NCI-H1092 (cell line): ENCODE measurements at regions not wholly inside any gene's neighbourhood (a gene's known extent, or its start where the extent isn't known, plus 50 kb on each side); places are given as distances from the start of the nearest gene placed in this dataset.

ENCODE experiments used
- DNase-seq: peaks from one replicate; lab custom pipeline; 2025; lab: John Stamatoyannopoulos, UW

DNA sequence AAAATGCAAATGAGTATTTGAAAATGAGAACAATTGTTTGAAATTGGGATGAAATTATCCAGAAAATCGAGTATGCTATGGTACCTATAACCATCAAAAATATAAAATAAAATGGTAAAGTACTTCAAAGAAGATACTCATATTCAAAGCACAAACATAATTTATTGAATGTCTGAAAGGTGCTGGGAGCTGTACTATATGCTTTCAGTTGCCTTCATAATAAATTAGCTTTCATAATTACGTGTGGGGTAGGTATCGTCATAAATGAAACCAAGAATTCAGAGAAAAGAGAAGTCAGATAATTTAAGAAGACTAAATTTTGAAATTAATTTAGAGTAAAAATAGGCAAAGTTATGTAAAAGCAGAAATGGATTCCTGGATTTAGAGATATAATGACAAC is 721.9 kb upstream of the ACVR2A start:
- DNase-seq: no peak

DNA sequence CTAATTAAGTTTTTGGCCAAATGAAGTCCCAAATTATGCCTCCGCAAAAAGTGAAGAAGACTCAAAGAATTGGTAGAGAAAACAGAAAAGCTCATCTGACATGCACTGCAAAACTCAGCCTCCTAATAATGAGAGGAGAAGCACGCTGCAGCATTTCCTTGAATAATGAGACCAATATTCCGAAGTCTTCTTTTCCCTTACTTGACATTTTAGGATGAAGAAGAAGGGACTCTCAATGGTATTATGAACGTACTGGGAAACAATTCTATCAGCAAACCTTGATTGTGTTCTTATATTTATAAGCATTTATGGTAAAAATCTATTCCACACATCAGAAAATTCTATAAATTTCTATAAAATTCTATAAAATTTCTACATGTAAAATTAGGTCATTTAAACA is 733.9 kb upstream of the ACVR2A start:
- DNase-seq: no peak

DNA sequence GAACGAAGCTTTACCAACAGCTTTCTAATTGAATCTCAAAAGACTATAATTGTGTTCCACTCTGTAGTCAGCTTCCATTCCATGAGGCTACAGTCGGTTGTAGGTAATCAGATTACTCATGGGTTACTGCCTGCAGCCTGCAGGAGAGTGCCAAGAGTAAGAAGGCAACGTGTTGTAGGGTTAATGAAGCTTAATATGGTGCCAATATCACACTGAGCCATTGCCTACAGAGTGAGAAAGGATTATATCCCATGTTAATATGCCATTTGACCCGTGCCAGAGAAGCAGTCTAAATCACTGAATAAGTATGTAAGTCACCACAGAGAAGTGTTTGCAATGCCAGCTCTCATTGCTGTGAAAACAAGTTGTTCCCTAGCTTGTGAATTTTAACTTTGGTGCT is 734.5 kb upstream of the ACVR2A start:
- peak; percentile 2 for DNase-seq

DNA sequence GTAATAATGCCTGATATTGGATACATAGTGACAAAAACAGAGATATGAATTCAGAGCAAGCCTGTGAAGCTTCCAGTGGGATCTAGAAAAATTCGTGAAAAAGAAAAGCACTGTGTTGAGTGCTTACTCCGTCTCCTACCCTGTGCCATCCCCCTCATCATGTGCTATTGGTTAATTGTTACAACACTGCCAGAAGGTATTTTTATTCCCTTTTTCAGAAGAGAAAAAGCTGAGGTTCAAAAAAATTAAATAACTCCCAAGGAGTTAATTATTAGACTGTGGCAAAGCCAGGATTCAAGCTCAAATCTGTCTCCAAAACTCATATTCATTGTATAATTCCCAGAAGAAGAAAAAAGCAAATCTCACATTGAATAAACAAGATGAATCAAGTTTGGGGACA is 735.5 kb upstream of the ACVR2A start:
- DNase-seq: no peak

DNA sequence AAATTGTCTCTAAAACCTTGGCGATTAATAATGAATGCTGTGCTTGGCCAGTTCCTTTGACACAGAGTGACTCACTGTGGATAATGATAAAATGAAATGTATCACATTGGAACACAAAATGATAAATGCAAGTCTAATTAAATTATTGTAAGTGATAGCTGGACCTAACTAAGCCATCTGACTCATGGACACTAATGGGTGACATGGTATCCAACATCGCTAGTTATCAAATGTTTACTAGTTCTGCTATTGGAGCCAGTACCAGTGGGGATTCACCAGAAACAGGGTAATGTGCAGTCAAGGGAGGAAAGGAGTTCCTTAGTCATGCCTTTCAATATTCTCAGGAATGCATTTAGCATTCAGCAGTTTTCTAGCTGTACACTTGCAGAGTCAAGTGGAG is 736.3 kb upstream of the ACVR2A start:
- DNase-seq: no peak

DNA sequence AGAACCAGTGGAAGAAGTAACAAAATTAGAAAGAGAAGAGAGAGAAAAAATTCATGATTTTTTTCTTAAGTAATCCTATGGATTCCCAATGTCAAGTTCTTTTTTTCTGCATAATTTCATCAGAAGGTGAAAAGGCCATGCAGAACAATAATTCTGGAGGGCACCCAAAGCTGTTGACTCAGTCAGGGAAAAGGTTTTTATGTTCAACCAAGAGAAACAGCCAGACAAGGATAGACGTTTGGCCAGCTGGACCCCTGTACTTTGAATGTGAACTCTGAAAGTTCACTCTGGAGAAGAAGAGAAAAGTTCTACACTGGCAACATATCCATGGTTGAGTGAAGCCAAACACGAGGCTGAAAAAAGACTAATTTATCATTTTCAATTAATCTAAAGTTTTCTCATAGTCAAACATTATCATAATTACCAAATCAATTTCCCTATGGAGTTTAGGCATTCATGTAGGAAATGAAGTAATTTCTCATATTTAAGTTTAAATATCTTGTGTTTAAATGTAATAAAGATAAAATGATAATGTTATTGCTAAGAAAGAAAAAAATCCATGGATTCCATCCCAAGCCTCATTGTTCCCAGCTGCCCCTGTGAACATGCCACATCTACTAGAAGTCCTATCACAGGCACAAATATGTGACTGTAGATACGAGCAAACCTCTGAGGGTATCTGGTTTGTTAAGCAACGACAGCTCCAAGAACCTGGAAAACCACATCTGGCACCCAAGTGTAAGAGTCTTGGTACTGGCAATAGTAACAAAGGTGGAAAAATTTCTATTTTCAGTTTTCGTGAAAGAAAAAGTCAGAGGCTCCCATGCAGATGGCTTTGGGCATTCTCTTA is 742.7 kb upstream of the ACVR2A start:
- no peak for DNase-seq

DNA sequence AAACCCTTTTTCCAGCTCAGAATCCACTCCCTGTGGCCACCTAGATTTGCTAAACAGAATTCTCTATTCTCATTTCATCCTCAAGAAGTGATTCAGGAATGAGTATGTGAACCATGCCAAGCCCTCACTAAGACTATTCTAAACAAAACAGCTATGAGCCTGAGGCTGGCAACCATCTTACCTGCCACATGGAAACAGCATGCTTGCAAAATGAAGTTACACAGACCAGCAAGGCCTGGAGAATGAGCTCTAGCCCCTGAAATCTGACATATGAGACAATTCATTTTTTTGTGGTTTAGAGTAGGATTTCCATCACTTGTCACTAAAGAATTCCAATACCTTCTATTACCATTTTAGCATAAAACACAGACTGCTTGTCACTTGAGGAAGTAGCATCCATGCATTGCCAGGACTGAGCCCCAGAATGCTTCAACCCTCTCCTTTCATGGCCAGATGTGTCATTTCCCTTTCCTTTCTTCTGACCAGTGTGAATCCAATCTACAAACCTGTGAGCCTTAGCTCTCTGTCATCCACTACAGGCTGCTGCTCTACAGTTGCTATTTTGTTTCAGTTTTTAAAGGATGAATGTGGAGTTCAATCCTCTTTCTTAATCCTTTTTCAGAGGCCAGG is 744.3 kb upstream of the ACVR2A start:
- no peak for DNase-seq

DNA sequence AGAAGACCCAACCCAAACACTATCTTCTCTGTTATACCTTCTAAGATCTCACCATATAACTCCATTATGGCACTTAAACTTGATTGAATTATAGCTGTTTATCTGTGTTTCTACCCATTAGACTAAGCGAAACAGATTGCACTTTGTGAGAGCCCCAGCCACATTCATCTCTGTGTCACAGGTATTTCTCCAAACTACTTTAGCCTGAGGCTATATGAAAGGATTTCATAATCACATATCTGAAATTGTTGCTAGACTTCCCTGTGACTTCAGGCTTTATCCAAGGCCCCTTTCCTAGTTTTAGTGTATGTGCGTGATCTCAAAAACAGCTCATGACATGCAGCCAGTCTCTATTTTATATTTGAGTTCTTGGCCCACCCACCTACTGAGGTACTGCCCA is 745.0 kb upstream of the ACVR2A start:
- DNase-seq: no peak

DNA sequence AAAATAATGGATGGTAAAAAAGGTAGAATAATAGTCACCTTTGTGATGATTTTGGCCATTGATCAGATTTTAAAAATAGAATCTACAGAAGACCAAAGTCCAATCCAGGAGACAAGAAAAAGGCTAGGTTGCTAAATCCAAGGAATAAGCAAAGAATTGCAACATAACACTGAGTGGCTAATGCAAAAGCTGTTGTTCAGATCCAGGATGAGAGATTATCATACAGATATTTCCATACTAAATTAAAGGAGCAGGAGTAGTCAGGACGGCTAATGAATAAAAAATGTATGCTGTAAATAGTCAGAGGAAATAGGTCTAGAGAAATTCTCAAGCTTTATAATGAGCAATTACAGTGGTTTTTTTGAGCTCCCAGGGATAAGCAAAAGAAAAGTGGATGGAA is 745.9 kb upstream of the ACVR2A start:
- DNase-seq: no peak

DNA sequence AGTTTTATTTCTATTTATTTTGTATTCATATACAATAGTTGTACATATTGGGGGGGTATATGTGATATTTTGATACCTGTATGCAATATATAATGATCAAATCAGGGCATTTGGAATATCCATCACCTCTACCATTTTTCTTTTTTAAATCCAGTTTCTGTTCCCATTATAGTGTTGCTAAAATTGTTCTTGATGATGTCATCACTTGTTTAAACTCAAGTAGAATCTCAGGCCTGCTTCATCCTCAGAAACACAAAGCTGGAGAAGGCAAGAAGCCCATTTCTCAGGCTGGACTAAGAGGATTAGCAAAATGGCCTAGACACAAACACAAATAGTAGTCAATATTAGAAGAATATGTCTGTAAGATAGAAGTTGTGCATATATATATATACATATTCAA is 747.1 kb upstream of the ACVR2A start:
- DNase-seq: no peak

DNA sequence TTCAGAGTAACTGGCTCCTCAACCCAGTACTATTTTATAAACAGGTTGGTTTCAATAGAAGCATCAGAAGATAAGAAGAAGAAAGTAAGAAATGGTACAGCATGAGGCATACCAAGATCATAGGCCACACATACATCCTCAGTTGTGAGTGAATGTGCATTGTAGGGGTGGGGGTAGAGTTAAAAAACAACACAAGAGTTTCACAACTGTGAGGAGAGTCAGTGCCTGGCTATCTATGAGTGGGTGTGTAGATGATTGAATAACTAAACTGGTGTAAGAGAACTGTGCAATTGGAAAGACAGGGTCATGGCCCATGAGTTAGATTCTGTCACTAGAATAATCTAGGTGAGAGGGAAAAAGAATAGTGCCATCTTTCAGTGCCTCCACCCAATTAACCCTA is 748.2 kb upstream of the ACVR2A start:
- DNase-seq: no peak

DNA sequence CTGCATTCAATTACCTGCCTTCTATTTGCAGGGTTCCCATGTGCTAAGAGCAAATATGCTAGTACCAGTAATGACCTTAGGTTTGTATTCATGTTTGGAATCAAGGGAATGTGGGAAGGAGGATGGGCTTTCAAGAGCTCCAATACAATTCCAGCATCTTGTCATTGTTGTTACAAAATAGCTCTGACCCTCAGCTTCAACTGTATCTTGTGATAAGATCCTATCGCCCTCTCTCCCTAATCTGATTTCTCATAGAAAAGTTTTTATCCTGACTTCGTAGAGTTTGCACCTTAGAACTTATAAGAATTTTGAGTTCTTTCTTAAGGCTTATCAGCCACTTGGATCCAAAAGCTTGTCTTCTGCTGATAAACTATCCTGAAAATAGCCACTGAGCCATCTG is 749.5 kb upstream of the ACVR2A start:
- no peak for DNase-seq

DNA sequence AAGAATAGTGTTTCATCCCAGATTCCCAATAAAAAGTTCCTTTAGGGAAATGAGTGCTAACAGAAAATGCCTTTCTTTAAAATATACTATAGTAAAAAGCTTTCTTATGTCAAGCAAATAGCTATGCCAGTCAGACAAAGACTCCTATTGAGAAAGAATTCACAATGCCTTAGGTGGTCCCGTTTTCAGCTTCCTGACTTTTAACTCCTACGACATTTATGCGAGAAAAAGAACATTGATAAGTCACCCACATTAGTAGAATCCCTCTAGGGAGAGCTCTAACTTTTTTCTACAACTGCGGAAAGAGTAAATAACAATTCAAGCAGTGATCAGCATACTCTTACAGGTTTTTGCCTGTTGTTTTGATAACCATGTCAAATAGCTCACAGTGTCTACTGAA is 750.8 kb upstream of the ACVR2A start:
- no peak for DNase-seq

DNA sequence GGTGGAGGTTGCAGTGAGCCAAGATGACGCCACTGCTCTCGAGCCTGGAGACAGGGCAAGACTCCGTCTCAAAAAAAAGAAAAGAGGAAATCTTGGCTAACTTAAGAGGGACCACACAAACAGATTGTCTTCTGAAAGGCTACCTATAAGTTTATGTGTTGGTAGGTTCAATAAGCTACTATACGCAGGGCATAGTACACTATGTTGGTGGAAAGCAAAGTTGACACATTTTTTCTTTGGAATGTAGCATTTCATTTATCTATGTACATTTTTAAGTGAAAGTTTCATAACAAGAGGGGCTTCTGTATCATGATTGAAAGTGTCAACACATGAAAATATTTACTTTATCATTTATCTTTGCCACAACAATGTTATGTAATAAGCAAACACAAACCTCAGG is 752.6 kb upstream of the ACVR2A start:
- no peak for DNase-seq

DNA sequence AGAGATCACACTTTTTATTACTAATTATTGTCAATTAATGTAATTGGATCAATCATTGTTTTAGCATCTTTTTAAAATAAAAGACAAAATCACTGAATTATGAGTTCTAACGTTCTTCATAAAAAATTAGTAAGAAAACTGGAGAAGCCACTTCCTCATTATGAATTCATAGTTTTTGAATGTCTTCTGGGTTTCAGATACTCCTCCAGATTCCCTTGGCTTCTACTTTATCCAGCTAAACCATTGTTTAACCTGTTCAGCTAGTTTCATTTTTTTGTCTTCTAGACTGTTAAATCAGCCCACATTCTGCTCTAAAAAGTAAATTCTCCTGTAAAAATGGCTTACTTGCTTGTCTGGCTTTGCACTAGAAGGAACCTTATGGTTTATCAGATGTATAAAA is 753.4 kb upstream of the ACVR2A start:
- DNase-seq: no peak

DNA sequence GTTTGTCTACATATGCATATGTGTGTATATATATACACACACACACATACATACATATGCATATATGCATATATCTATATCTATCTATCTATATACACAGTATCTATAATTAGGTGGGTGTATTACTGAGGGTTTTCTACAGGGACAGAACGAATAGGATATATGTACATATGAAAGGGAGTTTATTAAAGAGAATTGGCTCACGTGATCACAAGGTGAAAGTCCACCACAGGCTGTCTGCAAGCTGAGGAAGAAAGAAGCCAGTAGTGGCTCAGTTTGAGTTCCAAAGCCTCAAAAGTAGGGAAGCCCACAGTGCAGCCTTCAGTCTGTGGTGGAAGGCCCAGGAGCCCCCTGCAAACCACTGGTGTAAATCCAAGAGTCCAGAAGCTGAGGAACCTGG is 756.0 kb upstream of the ACVR2A start:
- no peak for DNase-seq

DNA sequence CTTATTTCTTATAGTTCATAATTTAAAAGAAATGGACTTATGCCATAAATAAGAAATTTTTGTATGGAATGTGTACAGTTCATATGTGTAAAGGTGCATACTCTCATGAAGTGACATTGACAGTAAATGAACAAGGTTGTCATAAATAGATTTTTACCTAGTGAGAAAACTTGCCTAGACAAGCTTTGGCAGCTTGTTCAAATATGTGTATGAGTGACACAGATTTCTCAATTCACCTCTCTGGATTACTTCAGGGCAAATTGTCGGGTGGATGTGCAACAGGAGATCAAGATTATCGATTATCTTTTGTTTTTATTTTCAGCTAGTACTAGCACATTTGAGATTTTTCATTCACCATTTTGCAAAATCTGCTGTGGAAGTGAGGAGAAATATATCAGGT is 758.1 kb upstream of the ACVR2A start:
- DNase-seq: no peak

DNA sequence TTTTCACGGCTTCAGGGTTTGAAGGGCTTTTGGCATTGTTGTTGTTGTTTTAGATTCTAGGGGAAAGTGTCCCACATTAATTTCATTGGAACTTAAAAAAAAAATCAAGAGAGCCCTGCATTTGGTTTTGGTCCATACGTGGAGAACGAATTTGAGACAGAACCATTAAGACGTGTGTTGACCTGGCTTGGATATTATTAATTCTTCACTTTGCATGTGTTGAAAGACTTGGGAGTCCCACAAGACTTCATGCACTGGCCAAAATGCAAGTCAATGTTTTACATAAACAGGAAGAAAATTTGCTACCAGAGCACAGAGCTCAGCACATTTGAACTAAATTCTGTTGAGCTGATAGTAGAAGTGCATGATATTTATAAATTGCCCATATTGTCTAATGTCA is 761.2 kb upstream of the ACVR2A start:
- DNase-seq: no peak

DNA sequence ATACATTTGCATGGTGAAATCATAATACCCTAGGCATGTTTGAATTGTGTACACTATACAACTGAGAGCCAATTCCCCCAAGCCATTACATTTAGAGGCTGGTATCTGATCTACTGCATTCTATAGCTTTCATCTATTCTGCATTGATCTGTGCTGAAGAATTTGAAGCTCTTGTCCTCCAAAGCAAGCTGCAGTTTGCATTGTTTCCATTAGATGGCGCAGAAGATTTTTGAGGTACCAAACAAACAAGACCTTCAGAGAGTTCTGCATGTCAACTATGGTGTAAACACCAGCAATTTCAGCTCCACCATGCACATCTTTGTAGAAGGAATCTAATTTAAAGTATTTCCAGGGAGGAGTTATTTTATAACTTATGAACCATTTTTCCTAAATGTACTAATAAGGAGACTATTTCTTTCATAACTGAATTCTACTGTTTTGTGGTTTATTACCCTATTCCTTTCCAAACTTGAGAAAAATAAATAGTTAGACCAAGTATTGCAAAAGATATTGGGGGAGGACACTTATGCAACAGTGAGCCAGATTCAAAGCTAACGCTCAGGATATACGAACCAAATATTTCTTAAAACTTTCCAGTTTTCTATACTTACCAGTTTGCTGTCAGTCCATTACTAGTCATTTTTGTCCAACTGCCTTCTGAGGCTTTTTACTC is 761.8 kb upstream of the ACVR2A start:
- peak; percentile 36 for DNase-seq

DNA sequence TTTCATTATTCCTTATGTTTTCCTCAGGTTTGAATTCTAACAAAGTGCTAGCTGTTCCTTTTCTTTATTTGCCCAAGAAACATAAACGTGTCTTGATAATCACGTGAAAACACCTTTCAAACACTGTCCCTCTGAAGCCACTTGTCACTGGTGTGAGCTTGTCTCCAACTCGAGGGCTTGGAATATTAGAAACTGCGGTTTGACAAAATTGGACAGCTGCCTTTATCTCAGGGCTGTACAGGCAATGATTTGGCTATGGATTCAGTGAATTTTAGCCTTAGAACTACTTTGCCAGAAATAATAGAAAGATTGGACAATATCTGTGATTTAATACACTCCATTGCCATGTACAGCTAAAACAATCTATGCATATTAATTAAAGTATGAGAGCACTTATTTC is 763.0 kb upstream of the ACVR2A start:
- DNase-seq: no peak

DNA sequence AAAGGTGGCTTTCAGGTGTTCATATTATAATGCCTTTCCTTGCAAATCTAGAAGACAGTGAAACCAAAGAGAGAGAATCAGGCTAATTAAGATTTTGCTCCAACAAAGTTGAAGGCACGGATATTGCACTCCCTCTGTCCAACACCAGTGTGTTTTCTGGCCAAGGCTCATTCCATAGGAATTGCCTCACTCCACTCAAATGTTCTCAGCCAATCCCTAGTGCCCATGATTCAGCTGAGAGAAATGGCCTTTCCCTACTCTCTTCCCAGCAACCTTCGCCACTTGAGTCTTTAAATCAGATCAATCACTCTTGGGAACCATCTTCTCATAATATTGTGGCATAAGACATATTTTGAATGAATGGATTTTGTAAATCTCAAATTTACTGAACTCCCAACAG is 768.2 kb upstream of the ACVR2A start:
- no peak for DNase-seq

DNA sequence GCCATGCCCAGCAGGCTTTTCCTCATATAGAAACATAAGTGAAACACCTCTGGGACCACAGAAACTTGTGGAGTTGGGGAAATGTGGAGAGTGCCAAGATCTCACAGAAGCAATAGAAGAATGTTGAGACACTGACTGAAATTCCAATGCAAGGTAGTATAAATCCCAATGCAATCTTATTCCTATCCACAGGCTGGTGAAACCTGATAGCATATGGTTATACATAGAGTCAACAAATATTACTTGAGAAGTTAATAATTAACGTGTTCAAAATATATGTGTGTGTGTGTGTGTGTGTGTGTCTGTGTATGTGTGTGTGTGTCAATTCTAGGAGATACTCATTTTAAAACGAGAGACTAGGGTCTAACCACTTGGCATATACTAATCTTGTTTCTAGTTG is 776.8 kb upstream of the ACVR2A start:
- DNase-seq: no peak

DNA sequence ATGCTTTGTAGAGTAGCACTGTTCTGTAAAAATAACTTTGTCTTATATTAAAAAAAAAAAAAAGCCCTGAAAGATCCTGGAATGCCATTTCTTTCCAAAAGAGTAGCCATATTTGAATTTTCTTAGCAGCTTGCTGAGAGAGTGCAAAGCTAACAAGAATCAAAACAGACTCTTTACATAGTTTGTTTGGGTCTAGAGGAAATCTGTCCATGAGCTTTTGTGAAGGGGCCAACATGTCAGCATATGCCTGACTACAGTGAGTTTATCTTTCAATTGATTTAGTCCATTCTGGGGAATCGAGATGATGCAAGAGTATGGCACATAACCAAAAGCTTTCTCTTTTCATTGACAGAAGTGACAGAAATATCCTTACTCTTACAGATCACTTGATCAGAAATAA is 777.7 kb upstream of the ACVR2A start:
- DNase-seq: no peak
